HG03139 (cell line): ENCODE measurements at regions not wholly inside any gene's neighbourhood (a gene's known extent, or its start where the extent isn't known, plus 50 kb on each side); places are given as distances from the start of the nearest gene placed in this dataset.

Experiments
- ATAC-seq: cut with Tn5 transposase; IDR thresholded peaks from one replicate; pipeline ENCODE4 v1.9.1; 2021; ENCODE audit not compliant: unreplicated experiment

GRCh38 chr13:79090552-79091124, 315.4 kb downstream of the RBM26 start:
- no peak for ATAC-seq

- no peak for ATAC-seq
Observed at GRCh38 chr13:79084802-79085424, 321.1 kb downstream of the RBM26 start.

GRCh38 chr13:79081942-79082341, 324.1 kb downstream of the RBM26 start:
- no peak for ATAC-seq

GRCh38 chr13:79079351-79079839, 326.7 kb downstream of the RBM26 start:
- no peak for ATAC-seq

GRCh38 chr13:79075703-79076102, 330.4 kb downstream of the RBM26 start:
- no peak for ATAC-seq

GRCh38 chr13:79070343-79070974, 335.6 kb downstream of the RBM26 start:
- ATAC-seq: no peak

- no peak for ATAC-seq
Observed at GRCh38 chr13:79062291-79062690, 343.8 kb downstream of the RBM26 start.

- ATAC-seq: no peak
Observed at GRCh38 chr13:79060216-79060615, 345.8 kb downstream of the RBM26 start.

GRCh38 chr13:79056706-79057105, 349.3 kb downstream of the RBM26 start:
- ATAC-seq: no peak

- no peak for ATAC-seq
Observed at GRCh38 chr13:79051472-79051871, 354.6 kb downstream of the RBM26 start.

GRCh38 chr13:79044415-79044814, 361.6 kb downstream of the RBM26 start:
- no peak for ATAC-seq

- no peak for ATAC-seq
Observed at GRCh38 chr13:79043208-79043607, 362.8 kb downstream of the RBM26 start.

GRCh38 chr13:79037197-79037596, 368.9 kb downstream of the RBM26 start:
- ATAC-seq: no peak

- no peak for ATAC-seq
Observed at GRCh38 chr13:79034341-79034740, 371.7 kb downstream of the RBM26 start.

- ATAC-seq: no peak
Observed at GRCh38 chr13:79030513-79030912, 371.6 kb upstream of the OBI1 start.

GRCh38 chr13:79018166-79018565, 359.2 kb upstream of the OBI1 start:
- ATAC-seq: no peak

GRCh38 chr13:79011179-79011578, 352.2 kb upstream of the OBI1 start:
- ATAC-seq: no peak

- no peak for ATAC-seq
Observed at GRCh38 chr13:79003989-79004898, 345.3 kb upstream of the OBI1 start.

- no peak for ATAC-seq
Observed at GRCh38 chr13:78999494-78999893, 340.5 kb upstream of the OBI1 start.

- no peak for ATAC-seq
Observed at GRCh38 chr13:78998630-78999315, 339.8 kb upstream of the OBI1 start.
